HG03039 (cell line): ENCODE measurements at regions not wholly inside any gene's neighbourhood (a gene's known extent, or its start where the extent isn't known, plus 50 kb on each side); places are given as distances from the start of the nearest gene placed in this dataset.
"Not testable (repeated sequence)": the region's sequence is repeated elsewhere in the genome, so short reads cannot be mapped to it uniquely, and the experiment has no call there.

Experiments used
- ATAC-seq: cut with Tn5 transposase; IDR thresholded peaks from one replicate; pipeline ENCODE4 v1.9.1; 2021; ENCODE audit warnings: mild to moderate bottlenecking, moderate library complexity; ENCODE audit not compliant: unreplicated experiment

- no peak for ATAC-seq
Measured at GRCh38 chr2:196276421-196276820, 105.0 kb upstream of the STK17B start.

DNA sequence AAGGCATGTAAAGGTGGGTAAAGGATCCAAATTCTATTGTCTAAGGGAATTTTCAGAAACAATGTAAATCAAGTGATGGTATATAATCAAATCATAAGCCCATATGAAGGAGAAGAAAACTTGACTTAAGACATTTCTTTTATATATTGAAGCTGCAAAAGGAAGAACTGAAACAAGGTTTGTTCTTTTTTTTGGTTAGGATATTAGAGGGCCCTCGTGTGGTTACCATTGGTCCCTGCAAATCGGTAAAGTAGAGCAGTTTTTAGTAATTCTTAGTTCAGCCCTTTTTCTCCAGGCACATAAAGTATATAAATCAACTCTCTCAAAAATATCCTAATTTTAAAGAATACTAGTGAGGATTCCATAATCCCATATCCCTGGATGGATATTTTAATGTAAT lies 105.6 kb upstream of the STK17B start:
- ATAC-seq: no peak

DNA sequence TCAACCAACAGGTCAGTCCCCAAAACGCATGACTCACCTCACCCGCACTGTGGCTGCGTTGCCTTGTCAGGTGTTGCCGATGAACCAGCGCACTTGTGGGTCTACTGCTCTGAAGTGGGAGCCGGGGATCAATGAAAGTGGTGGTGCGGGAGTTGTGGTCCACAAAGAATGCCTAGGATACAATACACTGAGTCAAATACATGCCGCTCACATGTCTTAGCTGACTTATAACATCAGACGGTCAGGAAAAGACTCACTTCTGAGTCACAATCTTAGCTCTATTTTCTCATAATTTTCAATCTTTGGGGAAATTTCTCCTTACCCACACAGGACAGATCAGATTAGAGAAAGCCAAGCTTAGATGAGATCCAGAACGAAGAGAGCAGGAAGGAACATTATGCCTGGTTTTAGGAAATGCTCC lies 107.1 kb upstream of the STK17B start:
- no peak for ATAC-seq

DNA sequence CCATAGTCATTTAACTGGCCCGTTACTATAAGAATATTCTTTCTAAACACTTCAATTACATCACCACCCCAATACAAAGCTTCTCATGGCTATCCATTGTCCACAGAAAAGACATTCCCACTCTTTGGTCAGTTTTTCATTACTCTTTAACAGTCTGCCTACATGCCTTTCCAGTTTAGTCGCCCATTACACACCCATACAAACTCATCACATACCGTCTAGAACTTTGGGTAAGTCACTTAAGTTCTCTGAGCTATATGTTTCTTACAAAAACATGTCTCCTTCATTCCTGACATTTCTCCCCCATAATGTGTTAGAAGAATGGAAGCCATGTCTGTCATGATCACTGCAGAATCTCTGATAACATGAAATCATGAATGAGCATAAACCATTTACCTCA lies 108.2 kb upstream of the STK17B start:
- ATAC-seq: no peak

GRCh38 chr2:196284144-196284844 lies 112.9 kb upstream of the STK17B start:
- no peak for ATAC-seq

- no peak for ATAC-seq
Measured at GRCh38 chr2:196284866-196285557, 113.6 kb upstream of the STK17B start.

- no peak for ATAC-seq
Measured at GRCh38 chr2:196286821-196287220, 115.4 kb upstream of the STK17B start.

- ATAC-seq: no peak
Measured at GRCh38 chr2:196287523-196287922, 116.1 kb upstream of the STK17B start.

- ATAC-seq: no peak
Measured at GRCh38 chr2:196288006-196288538, 116.7 kb upstream of the STK17B start.

DNA sequence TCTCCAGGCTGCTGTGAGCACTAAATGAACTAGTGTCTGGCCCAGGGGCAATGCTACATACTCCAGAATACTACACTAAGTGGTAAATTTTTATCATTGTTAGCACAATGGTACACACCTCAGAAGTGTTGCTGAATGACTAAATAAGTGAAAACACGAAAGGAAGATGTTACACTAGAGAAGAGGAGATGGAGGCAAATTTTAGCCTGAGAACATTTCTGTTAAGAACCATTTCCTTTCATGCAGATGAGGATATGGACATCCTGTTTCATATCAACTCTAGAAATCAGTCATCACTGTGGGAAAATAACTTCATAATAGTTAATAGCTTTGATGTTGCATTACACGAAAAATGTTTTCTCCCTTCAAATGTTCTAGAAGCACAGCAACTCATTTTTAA lies 117.6 kb upstream of the STK17B start:
- ATAC-seq: no peak

DNA sequence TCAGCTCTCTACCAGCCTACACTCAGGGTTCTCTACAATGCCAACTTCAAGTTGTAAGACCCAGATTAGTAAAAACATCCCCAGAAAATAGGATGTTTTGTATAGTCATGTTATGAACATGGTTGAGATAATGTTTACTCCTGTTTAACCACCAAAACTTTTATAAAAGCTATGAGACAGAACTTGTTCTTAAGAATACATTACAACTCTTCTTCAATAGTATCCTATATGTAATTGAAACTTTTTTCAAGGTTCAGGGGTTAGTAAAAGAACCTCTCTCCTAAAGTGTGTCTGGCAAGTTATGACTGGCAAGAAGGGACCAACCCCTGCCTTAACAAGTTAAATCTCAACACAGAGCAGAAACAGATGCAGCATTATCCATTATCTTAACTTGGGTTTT lies 118.8 kb upstream of the STK17B start:
- no peak for ATAC-seq

DNA sequence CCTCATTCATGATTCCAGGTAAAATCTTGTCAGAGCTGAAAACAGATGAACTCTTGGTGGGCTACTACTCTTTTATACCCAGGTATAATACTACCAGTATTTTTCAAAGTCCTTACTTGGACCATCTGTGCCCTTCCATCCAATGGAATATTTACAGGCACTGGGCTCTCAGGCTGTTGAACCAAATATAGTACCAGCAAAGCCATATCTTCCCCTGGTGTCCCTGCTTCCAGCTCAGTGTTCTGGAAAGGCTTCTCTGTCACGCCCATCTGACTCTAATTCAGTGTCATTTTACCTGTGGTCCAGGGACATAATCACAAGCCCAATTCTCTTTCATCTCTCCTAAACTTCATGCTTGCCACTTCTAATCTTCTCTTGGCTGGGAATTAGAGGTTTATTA lies 119.2 kb upstream of the STK17B start:
- ATAC-seq: no peak

DNA sequence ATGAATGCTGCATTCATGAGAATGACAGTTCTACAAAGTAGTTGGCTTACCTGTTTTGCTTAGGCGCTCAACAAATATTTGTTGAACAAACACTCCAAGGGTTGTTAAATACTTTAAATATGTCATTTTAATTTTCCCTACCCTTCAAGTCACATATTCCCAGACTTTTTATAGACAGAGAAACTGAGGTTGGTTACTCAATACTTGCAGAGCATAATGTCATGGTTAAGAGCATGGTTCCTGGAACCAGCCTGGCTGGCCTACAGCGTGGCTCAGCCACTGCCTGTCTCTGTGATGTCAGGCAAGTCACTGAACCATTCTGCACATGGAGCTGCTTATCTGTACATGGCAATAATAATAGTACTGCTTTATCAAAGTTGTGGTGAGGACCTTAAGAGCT lies 120.0 kb upstream of the STK17B start:
- ATAC-seq: no peak

- ATAC-seq: no peak
Measured at GRCh38 chr2:196291873-196292800, 120.8 kb upstream of the STK17B start.

- ATAC-seq: no peak
Measured at GRCh38 chr2:196293751-196294515, 122.6 kb upstream of the STK17B start.

- no peak for ATAC-seq
Measured at GRCh38 chr2:196294516-196294909, 123.1 kb upstream of the STK17B start.

DNA sequence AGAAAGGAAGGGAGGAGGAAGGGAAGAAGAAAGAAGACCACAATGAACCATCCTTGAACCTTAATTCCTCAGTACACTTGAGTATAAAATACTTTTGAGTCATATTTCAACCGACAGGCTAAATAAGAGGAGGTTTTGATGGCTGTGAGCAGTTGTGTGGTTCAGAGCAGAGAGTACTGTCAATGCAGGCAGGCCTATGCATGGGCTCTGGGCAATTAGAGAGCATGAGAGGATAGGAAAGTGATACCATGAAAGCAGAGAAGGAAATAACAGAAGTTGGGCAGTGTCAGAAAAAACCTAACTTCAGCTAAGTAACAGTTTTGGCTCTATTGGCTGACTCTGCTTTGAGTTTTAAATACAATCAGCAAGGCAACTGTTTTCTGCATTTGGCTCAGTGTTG lies 123.6 kb upstream of the STK17B start:
- ATAC-seq: no peak

GRCh38 chr2:196298106-196298723 lies 126.8 kb upstream of the STK17B start:
- not testable (repeated sequence) for ATAC-seq

- ATAC-seq: no peak
Measured at GRCh38 chr2:196307775-196308305, 136.5 kb upstream of the STK17B start.

GRCh38 chr2:196309691-196310090 lies 138.3 kb upstream of the STK17B start:
- ATAC-seq: no peak
